Karpas-422 (cell line): ENCODE measurements at regions not wholly inside any gene's neighbourhood (a gene's known extent, or its start where the extent isn't known, plus 50 kb on each side); places are given as distances from the start of the nearest gene placed in this dataset.

ENCODE experiments used
- DNase-seq: peaks from one replicate; pipeline ENCODE4 v3.0.0-alpha.2; 2015
- H2AFZ ChIP-seq: fragments of 200-600 bp; sonication (generic); 2 replicates; pipeline ENCODE4 v1.6.1; 2014; ENCODE audit warnings: antibody characterized with exemption, low read length, mixed read lengths
- H3K27ac ChIP-seq: fragments of 200-600 bp; sonication (generic); 2 replicates; pipeline ENCODE4 v1.5.1; 2014; ENCODE audit warnings: mild to moderate bottlenecking, low read length, moderate library complexity
- H3K27me3 ChIP-seq: fragments of 200-600 bp; sonication (generic); 2 replicates; pipeline ENCODE4 v1.6.1; 2014; ENCODE audit warnings: low read length, mixed read lengths
- H3K36me3 ChIP-seq: fragments of 200-600 bp; sonication (generic); 2 replicates; pipeline ENCODE4 v1.6.1; 2014; ENCODE audit warnings: low read length, mixed read lengths; ENCODE audit not compliant: insufficient read depth
- H3K4me1 ChIP-seq: fragments of 200-600 bp; sonication (generic); 2 replicates; pipeline ENCODE4 v1.6.1; 2014; ENCODE audit warnings: mild to moderate bottlenecking, low read length, mixed read lengths
- H3K4me2 ChIP-seq: fragments of 200-600 bp; sonication (generic); 2 replicates; pipeline ENCODE4 v1.6.1; 2014; ENCODE audit warnings: low read length, low read depth, mild to moderate bottlenecking; ENCODE audit not compliant: poor library complexity, severe bottlenecking
- H3K4me3 ChIP-seq: fragments of 200-600 bp; sonication (generic); 2 replicates; pipeline ENCODE4 v1.5.1; 2014; ENCODE audit warnings: mild to moderate bottlenecking, antibody characterized with exemption, low read length, mixed read lengths
- H3K79me2 ChIP-seq: fragments of 200-600 bp; sonication (generic); 2 replicates; pipeline ENCODE4 v1.6.1; 2014; ENCODE audit warnings: mild to moderate bottlenecking, low read length, mixed read lengths
- H3K9ac ChIP-seq: fragments of 200-600 bp; sonication (generic); 2 replicates; pipeline ENCODE4 v1.6.0; 2014; ENCODE audit warnings: low read length
- H3K9me2 ChIP-seq: fragments of 200-600 bp; sonication (generic), shearing (Covaris generic); replicated peaks from 2 replicates; pipeline ENCODE4 v1.6.0; 2014; ENCODE audit warnings: mild to moderate bottlenecking, low read length, moderate library complexity; ENCODE audit not compliant: insufficient read depth
- H3K9me3 ChIP-seq: fragments of 300-700, 200-600 bp; sonication (generic); 2 replicates; pipeline ENCODE4 v1.6.1; 2014; ENCODE audit warnings: low read length, mixed read lengths
- H4K20me1 ChIP-seq: fragments of 200-600 bp; sonication (generic); 2 replicates; pipeline ENCODE4 v1.6.1; 2014; ENCODE audit warnings: mild to moderate bottlenecking, antibody characterized with exemption, low read length, low read depth; ENCODE audit not compliant: insufficient read depth

- H3K4me1 ChIP-seq = no peaks in the 10 kb centered on the region
- no peaks in the 10 kb centered on the region for H4K20me1 ChIP-seq
- H3K9me2 ChIP-seq = no peaks in the 10 kb centered on the region
- H3K9me3 ChIP-seq = peaks cover 7% of the 10 kb centered on the region
- H3K27ac ChIP-seq = no peak overlapping the region
- DNase-seq = no peak
- H3K9ac ChIP-seq = no peak overlapping the region
- no peaks in the 10 kb centered on the region for H3K27me3 ChIP-seq
- no peaks in the 10 kb centered on the region for H3K79me2 ChIP-seq
- no peak overlapping the region for H2AFZ ChIP-seq
- no peak overlapping the region for H3K4me2 ChIP-seq
- H3K36me3 ChIP-seq = no peaks in the 10 kb centered on the region
- no peak overlapping the region for H3K4me3 ChIP-seq
Observed at GRCh38 chr7:125363873-125364272, 434.2 kb upstream of the POT1 start.

- Histone ChIP-seq H3K27me3 (no peaks in the 10 kb centered on the region), H3K9me3 (peaks cover 4% of the 10 kb centered on the region), H3K27ac (no peak overlapping the region), H3K36me3 (no peaks in the 10 kb centered on the region), H3K9ac (no peak overlapping the region), H3K4me1 (no peaks in the 10 kb centered on the region; the same call in 1 of the 2 replicates), H4K20me1 (no peaks in the 10 kb centered on the region), H3K4me2 (no peak overlapping the region), H3K9me2 (no peaks in the 10 kb centered on the region), H3K4me3 (no peak overlapping the region), H2AFZ (no peak overlapping the region), H3K79me2 (no peaks in the 10 kb centered on the region)
- DNase-seq = no peak
Observed at GRCh38 chr7:125358551-125359167, 429.0 kb upstream of the POT1 start.

- no peak overlapping the region for H2AFZ ChIP-seq
Observed at GRCh38 chr7:125357676-125358455, 428.2 kb upstream of the POT1 start.

GRCh38 chr7:125355899-125356298 lies 426.3 kb upstream of the POT1 start:
- no peaks in the 10 kb centered on the region for H3K27me3 ChIP-seq
- no peak overlapping the region for H2AFZ ChIP-seq
- no peaks in the 10 kb centered on the region for H3K79me2 ChIP-seq
- no peaks in the 10 kb centered on the region for H3K36me3 ChIP-seq
- no peaks in the 10 kb centered on the region for H4K20me1 ChIP-seq
- no peak overlapping the region for H3K4me2 ChIP-seq
- no peak overlapping the region for H3K27ac ChIP-seq
- H3K9ac ChIP-seq = no peak overlapping the region
- H3K4me1 ChIP-seq = no peaks in the 10 kb centered on the region; the same call in 1 of the 2 replicates
- no peaks in the 10 kb centered on the region for H3K9me2 ChIP-seq
- peaks cover 9% of the 10 kb centered on the region for H3K9me3 ChIP-seq
- H3K4me3 ChIP-seq = no peak overlapping the region
- DNase-seq = no peak

More at GRCh38 chr7:125357676-125358455, 428.2 kb upstream of the POT1 start:
- Histone ChIP-seq H4K20me1 (no peaks in the 10 kb centered on the region), H3K4me1 (no peaks in the 10 kb centered on the region; the same call in 1 of the 2 replicates), H3K27ac (no peak overlapping the region), H3K9me3 (peaks cover 4% of the 10 kb centered on the region), H3K4me3 (no peak overlapping the region), H3K9ac (no peak overlapping the region), H3K79me2 (no peaks in the 10 kb centered on the region), H3K9me2 (no peaks in the 10 kb centered on the region), H3K36me3 (no peaks in the 10 kb centered on the region), H3K4me2 (no peak overlapping the region), H3K27me3 (no peaks in the 10 kb centered on the region)
- no peak for DNase-seq

GRCh38 chr7:125347269-125347668 lies 417.6 kb upstream of the POT1 start:
- no peak overlapping the region for H3K27ac ChIP-seq
- H3K79me2 ChIP-seq = no peaks in the 10 kb centered on the region
- no peaks in the 10 kb centered on the region for H4K20me1 ChIP-seq
- H3K27me3 ChIP-seq = no peaks in the 10 kb centered on the region
- no peak overlapping the region for H3K4me3 ChIP-seq
- no peak overlapping the region for H2AFZ ChIP-seq
- no peak for DNase-seq
- no peak overlapping the region for H3K4me2 ChIP-seq
- H3K36me3 ChIP-seq = no peaks in the 10 kb centered on the region
- peaks cover 24% of the 10 kb centered on the region for H3K9me3 ChIP-seq
- no peak overlapping the region for H3K9ac ChIP-seq
- no peaks in the 10 kb centered on the region for H3K9me2 ChIP-seq
- H3K4me1 ChIP-seq = no peaks in the 10 kb centered on the region

- Histone ChIP-seq H3K79me2 (no peaks in the 10 kb centered on the region), H3K27ac (no peak overlapping the region), H3K4me3 (no peak overlapping the region), H3K9me2 (no peaks in the 10 kb centered on the region), H3K4me2 (no peak overlapping the region), H3K4me1 (no peaks in the 10 kb centered on the region), H3K9ac (no peak overlapping the region), H3K36me3 (no peaks in the 10 kb centered on the region), H3K9me3 (peaks cover 7% of the 10 kb centered on the region; the same call in 1 of the 2 replicates), H2AFZ (no peak overlapping the region), H3K27me3 (no peaks in the 10 kb centered on the region), H4K20me1 (no peaks in the 10 kb centered on the region)
- DNase-seq = no peak
Observed at GRCh38 chr7:125338110-125338509, 408.5 kb upstream of the POT1 start.

- Histone ChIP-seq H3K36me3 (no peaks in the 10 kb centered on the region), H3K9me3 (peaks cover 7% of the 10 kb centered on the region; the same call in 1 of the 2 replicates), H3K27ac (no peak overlapping the region), H2AFZ (no peak overlapping the region), H3K9ac (no peak overlapping the region), H3K4me3 (no peak overlapping the region), H3K79me2 (no peaks in the 10 kb centered on the region), H4K20me1 (no peaks in the 10 kb centered on the region), H3K9me2 (no peaks in the 10 kb centered on the region), H3K27me3 (no peaks in the 10 kb centered on the region), H3K4me1 (no peaks in the 10 kb centered on the region), H3K4me2 (no peak overlapping the region)
- no peak for DNase-seq
Observed at GRCh38 chr7:125336326-125336725, 406.7 kb upstream of the POT1 start.

- Histone ChIP-seq H3K4me2 (no peak overlapping the region), H3K4me3 (no peak overlapping the region), H3K9me2 (no peaks in the 10 kb centered on the region), H4K20me1 (no peaks in the 10 kb centered on the region), H3K79me2 (no peaks in the 10 kb centered on the region), H3K27ac (no peak overlapping the region), H3K36me3 (no peaks in the 10 kb centered on the region), H3K9me3 (peaks cover 11% of the 10 kb centered on the region; the same call in 1 of the 2 replicates), H2AFZ (no peak overlapping the region), H3K27me3 (no peaks in the 10 kb centered on the region), H3K4me1 (no peaks in the 10 kb centered on the region), H3K9ac (no peak overlapping the region)
- no peak for DNase-seq
Observed at GRCh38 chr7:125326666-125327255, 397.1 kb upstream of the POT1 start.
